Astrocyte (in vitro differentiated cells and primary cell): ENCODE measurements at regions not wholly inside any gene's neighbourhood (a gene's known extent, or its start where the extent isn't known, plus 50 kb on each side); places are given as distances from the start of the nearest gene placed in this dataset.

Source experiments
- CTCF ChIP-seq: IDR thresholded peaks from 2 replicates; pipeline ENCODE4 v1.5.1; 2011; ENCODE audit warnings: low read depth, mild to moderate bottlenecking, inconsistent platforms, low read length, moderate library complexity; ENCODE audit not compliant: insufficient read depth
- EZH2 ChIP-seq: IDR thresholded peaks from 2 replicates; pipeline ENCODE4 v1.6.1; 2012; ENCODE audit warnings: mild to moderate bottlenecking, low read length, inconsistent platforms; ENCODE audit not compliant: insufficient read depth

GRCh38 chr16:73322856-73323255 lies 274.9 kb upstream of the ZFHX3 start:
- TF ChIP-seq CTCF (no peak), EZH2 (no peak)
